ENCODE measurements at regions not wholly inside any gene's neighbourhood (a gene's known extent, or its start where the extent isn't known, plus 50 kb on each side); places are given as distances from the start of the nearest gene placed in this dataset.
"Not testable (repeated sequence)": the region's sequence is repeated elsewhere in the genome, so short reads cannot be mapped to it uniquely, and the experiment has no call there.

GRCh38 chr15:45810201-45810600 lies 175.4 kb downstream of the SQOR start:
- DNase-seq: no peak

DNA sequence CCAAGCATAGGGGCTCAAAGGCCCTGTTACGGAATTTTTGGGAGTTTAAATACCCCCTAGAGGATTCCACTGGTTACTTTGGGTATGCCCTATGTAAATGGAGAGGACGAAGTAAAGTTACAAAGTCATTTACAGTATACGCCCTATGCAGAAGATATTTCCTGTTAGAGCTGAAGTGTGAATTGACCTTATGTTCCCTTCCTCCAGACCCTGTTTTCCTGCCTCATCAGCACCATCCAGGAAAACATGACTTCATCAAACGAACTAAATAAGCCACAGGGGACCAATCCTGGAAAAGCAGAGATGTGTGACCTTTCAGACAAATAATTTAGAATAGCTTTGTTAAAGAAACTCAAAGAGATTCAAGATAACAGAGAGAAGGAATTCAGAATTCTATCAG lies 177.4 kb downstream of the SQOR start:
- no peak for DNase-seq

GRCh38 chr15:45817578-45817977 lies 182.7 kb downstream of the SQOR start:
- not testable (repeated sequence) for DNase-seq

DNA sequence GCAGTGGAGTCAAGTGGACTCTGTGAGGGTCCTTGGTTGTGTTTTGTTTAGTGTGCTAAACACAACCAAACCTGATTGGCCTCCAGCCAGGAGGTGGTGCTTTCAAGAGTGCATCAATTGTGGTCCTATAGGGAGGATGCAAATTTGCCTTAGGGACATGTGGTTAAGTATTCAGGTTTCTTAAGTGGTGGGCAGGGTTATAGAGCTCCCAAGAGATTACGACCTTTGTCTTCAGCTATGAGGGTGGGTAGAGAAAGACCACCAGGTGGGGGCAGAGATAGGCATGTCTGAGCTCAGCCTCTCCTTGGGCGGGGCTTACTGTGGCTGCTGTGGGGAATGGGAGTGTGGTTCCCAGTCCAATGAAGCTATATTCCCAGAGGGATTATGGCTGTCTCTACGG lies 186.6 kb downstream of the SQOR start:
- DNase-seq: no peak

GRCh38 chr15:45822968-45823367 lies 188.1 kb downstream of the SQOR start:
- not testable (repeated sequence) for DNase-seq

DNA sequence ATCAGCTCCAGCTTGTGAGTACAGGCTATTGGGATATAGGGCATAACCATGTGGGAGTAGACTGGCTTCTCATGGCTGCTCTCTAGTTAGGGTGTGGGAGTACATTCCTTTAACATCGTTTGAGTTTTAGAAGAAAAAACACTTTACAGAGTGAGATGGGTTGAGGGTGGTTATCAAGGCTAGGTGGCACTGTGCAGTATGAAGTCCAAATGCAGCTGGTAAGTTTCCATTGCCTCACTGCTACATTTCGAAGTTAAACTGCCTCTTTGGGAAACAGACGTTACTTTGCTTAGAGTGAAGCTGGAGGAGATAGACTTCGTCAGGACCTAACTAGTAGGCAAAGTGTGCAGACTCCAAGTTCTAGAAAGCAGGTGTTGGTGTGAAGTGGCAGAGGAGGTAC lies 192.4 kb downstream of the SQOR start:
- DNase-seq: no peak

DNA sequence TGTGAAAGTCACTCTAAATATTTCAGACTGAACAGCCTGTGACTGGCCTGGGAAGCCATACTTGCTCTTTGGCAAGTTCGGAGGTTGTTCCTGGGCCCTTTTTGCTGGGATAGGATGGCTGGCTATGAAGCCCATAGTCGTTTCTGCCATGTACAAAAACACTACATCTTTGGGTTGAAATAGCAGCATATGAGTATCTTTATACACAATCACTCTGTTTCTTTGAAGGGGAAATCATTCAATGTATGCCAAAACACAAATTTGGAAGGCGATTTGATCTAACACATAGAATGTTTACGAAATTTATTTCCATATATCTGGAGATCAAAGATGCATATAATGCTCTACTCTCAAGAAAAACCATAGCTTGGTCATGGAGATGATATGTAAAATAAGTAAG lies 192.9 kb downstream of the SQOR start:
- no peak for DNase-seq

- no peak for DNase-seq
Observed at GRCh38 chr15:45829336-45830153, 194.7 kb downstream of the SQOR start.

- no peak for DNase-seq
Observed at GRCh38 chr15:45831787-45832186, 197.0 kb downstream of the SQOR start.

DNA sequence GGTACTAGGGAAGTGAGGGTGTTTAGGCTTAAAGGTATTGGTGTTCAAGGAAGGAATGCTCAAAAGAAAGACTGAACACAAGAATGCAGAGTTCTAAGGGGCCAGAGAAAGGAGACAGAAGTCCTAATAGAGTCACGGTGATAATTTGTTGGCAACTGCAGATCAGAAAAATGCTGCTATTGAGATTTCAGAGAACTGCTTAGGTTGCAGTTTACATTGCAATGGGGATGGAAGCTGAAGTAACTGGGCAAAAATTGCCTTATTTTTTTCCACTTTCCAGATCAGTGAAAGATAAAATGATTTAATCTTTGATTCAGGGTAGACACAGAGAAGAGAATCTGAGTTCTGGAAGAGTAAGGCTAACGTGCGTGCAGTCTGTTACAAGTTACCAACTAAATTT lies 199.8 kb downstream of the SQOR start:
- DNase-seq: no peak

GRCh38 chr15:45842151-45842550 lies 207.3 kb downstream of the SQOR start:
- DNase-seq: peak; percentile 23

DNA sequence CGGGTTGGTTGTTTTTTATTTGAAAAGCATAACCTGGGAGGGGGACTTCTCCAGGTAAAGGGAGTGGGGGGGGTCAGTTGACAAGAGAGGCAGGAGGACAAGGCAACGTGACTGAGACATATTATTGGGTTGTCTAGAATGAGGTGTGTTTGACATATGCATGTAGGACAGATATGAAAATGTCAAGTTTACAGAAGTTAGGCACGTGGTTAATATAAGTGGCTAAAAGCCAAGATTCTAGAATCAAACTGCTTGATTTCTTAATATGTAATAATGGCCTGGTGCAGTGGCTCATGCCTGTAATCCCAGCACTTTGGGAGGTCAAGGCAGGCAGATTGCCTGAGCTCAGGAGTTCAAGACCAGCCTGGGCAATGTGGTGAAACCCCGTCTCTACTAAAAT lies 212.8 kb downstream of the SQOR start:
- DNase-seq: no peak

DNA sequence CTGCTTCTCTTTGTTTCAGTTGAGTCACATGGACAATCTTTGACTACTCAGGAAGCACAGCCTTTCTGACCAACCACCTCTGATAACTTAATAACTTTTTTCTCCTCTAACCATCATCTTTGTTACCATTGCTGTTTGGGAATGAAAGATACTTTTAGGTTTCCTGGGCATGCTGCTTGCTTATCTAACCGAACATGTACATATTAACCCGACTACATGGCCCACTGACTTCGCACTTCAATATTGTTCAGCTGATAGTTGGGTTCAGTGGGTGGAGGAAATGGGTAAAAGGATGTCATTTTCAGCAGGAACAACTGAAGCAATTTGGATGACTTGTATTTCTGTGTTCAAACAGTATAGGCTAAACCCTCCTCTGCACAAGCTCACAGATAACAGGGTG lies 214.3 kb downstream of the SQOR start:
- DNase-seq: no peak

DNA sequence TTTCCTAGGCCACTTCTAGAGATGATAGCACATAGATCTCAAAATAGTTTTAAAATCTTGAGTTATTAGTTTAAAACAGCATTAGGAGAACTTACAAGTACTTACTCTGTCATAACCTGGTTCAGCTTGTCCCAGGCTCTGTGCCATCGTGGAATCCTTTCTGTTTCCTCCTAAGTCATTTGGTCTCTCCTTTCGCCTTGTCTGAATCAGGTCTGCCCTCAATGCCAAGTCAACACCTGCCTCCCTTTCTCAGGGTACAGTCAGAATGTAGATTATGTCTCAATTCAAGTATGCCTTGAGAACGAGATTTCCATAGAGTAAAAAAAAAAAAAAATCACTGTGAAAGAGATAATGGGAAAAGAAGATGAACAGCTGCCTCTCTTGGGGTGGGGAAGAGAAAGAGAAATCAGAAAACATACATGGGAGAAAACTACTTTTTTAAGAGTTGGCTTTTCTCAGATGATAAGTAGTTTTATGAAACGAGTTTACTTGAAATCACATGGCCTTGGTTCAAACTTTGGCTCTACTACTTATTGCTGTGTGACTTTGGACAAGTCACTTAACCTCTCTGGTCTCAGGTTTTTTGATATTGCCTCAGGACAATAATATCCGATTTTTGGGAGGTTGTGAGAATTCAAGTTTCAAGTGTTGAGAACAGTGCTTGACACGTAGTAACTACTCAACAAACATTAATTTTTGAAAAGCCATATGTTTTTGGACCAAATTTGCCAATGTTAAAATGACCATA lies 219.8 kb downstream of the SQOR start:
- DNase-seq: no peak

DNA sequence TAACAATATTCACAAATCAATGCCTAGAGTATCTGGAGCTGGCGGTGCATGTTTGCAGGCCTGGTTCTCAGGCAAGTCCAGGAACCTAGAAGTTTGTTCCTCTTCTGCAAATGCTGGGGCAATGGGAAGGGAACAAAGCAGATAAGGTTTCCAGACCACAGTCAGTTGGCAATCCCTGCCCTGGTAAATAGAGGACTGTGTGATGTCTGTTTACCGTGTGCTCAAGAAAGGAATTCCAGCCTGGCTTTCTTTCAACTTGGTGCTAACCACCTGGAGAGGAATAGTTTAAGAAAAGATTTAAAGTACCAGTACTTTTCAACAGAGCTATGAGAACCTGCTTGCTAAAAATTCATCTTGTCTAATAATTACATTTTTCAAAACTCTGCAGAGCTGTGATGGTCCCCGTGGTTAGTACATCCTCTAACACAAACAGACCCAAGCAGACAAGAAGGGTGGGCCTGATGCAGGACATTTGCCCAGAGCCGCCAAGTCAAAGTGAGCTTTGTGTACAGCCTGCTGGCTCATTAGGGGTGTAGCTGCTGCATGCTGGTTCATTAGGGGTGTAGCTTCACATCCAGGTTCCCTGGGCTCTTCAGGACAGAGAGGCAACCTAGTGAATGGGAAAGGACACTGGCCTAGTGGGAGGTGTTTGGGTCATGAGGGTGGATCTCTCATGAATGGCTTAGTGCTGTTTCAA lies 220.5 kb downstream of the SQOR start:
- DNase-seq: no peak

GRCh38 chr15:45855907-45856579 lies 221.2 kb downstream of the SQOR start:
- DNase-seq: no peak

- no peak for DNase-seq
Observed at GRCh38 chr15:45857291-45857690, 222.5 kb downstream of the SQOR start.

- no peak for DNase-seq
Observed at GRCh38 chr15:45858491-45858890, 223.7 kb downstream of the SQOR start.

DNA sequence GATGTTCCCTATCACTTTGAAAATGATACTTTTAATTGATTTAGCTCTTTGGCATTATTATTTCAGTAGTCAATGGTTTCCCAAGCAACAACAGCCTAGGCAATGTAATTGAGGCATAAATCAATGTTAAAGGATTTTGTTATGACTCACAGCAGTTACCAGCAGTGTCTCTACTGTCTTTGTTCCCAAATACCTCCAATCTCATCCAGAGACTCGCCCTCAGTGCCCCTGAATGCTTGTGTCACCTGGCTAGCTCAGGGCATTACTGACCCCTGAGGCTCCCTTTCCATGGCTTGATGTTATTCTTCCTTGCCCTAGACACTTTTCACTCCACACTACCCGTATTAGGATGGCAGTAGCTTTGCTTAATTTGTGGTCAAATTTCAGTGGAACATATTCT lies 227.2 kb downstream of the SQOR start:
- no peak for DNase-seq

- no peak for DNase-seq
Observed at GRCh38 chr15:45863881-45864580, 229.2 kb downstream of the SQOR start.

DNA sequence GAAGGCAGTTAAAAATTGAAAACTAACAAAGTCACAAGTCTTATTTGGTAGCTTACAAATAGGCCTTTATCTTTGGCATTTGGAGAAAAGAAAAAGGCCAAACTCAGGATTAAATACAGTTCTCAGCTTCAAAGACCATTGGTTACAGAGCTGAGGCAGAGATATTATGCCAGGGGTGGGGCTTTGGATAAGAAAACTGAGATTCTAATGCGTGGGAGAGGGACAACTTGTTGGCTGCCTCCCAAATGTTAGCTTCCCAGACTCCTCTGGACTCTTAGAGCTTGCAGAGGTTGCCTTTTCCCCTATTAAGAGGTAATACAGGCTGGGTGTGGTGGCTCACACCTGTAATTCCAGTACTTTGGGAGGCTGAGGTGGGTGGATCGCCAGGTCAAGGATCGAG lies 231.8 kb downstream of the SQOR start:
- DNase-seq: no peak

DNA sequence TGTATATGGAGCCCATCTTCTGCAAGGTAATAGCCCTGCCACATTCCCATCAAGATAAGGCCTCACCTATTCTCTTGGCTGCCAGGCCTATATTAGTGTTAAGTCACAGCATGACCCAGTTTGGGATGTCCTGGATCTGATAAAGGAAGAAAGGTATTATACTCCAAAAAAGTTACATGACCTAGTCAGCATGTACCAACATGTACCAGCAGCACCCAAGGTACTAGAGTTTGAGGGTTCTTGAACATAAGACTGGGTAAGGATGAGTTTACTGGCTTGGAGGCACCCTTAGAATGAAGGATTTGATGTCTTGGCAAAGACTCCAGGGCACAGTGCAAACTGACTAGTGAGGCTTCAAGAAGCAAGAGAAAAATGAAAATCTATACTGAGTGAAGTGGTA lies 232.5 kb downstream of the SQOR start:
- no peak for DNase-seq
